ENCODE measurements at regions not wholly inside any gene's neighbourhood (a gene's known extent, or its start where the extent isn't known, plus 50 kb on each side); places are given as distances from the start of the nearest gene placed in this dataset.
A peak's percentile ranks its signal among the peaks of the same experiment; 100 is the strongest.

DNA sequence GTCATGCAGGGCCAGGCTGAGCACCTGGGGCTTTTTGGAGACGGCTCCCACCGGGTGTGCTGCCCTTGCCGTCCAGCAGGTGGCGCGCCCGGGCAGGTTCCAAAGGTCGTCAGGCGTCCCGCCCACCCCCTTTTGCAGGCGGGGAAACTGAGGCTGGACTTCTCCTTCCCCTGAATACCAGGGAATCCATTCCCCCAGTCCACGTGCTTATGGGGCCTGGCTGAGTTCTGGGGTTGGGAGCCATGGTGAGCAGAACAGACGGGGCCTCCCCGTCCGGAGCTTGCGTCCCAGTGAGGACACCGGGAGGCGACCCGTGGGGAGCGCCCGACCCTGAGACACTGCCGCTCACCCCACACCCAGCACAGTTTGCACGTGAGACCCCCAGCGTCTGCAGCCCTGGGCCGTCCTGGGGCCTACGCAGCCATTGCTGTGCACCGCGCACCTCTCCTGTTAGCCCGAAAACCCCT lies 51.8 kb upstream of the JPH3 start:
- TF ChIP-seq, protein P1, sequence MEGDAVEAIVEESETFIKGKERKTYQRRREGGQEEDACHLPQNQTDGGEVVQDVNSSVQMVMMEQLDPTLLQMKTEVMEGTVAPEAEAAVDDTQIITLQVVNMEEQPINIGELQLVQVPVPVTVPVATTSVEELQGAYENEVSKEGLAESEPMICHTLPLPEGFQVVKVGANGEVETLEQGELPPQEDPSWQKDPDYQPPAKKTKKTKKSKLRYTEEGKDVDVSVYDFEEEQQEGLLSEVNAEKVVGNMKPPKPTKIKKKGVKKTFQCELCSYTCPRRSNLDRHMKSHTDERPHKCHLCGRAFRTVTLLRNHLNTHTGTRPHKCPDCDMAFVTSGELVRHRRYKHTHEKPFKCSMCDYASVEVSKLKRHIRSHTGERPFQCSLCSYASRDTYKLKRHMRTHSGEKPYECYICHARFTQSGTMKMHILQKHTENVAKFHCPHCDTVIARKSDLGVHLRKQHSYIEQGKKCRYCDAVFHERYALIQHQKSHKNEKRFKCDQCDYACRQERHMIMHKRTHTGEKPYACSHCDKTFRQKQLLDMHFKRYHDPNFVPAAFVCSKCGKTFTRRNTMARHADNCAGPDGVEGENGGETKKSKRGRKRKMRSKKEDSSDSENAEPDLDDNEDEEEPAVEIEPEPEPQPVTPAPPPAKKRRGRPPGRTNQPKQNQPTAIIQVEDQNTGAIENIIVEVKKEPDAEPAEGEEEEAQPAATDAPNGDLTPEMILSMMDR (conservative IDR thresholded peaks at IDR 0.05; ENCODE audit: low read length): peak; percentile 60
- no peak for TF ChIP-seq EZH2phosphoT487 (IDR thresholded peaks at IDR 0.05; ENCODE audit: borderline replicate concordance)
